Right lobe of liver (tissue), 4 donors: ENCODE measurements at regions not wholly inside any gene's neighbourhood (a gene's known extent, or its start where the extent isn't known, plus 50 kb on each side); places are given as distances from the start of the nearest gene placed in this dataset.

Experiments
- POLR2A ChIP-seq: fragments of 450-650 bp; IDR thresholded peaks from one replicate; pipeline ENCODE4 v1.6.1; 2017; ENCODE audit warnings: antibody characterized with exemption, mild to moderate bottlenecking
- TF ChIP-seq, protein P1 (sequence below), 4 donors: fragments of 200-600 bp in 3 of 4; fragments of 450-650 bp in 1 of 4; IDR thresholded peaks; one replicate each; pipeline versions ENCODE4 v1.5.1 to v1.8.0; 2016 to 2022; ENCODE audit warnings: antibody characterized with exemption in 4 of 4, mild to moderate bottlenecking in 2 of 4
- donor health status: DM: no; HTN: no; CAD: no.
- donor health status: DM: no; HTN: no; CAD: no.
- donor health status: DM: no; HTN: yes; CAD: no.

DNA sequence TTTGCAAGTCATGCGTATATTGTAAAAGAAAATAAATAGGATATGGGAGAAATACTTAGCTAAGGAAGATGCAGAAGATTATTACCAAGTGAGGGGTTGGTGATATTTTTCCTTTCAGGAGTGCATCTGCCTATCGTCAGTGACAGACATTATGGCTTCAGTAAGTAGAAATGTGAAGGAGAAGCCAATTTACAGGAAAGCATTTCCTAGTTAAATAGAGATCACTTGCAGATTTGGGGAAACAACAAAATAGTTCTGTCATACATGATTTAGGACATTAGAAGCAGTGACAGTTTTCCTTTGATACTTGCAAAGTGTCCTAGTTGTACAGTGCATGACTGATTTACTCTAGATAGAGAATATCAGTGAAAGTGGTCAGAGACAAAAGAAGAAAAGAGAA, 747.8 kb upstream of the KLHL1 start:
- TF ChIP-seq POLR2A: no peak
- TF ChIP-seq, protein P1, sequence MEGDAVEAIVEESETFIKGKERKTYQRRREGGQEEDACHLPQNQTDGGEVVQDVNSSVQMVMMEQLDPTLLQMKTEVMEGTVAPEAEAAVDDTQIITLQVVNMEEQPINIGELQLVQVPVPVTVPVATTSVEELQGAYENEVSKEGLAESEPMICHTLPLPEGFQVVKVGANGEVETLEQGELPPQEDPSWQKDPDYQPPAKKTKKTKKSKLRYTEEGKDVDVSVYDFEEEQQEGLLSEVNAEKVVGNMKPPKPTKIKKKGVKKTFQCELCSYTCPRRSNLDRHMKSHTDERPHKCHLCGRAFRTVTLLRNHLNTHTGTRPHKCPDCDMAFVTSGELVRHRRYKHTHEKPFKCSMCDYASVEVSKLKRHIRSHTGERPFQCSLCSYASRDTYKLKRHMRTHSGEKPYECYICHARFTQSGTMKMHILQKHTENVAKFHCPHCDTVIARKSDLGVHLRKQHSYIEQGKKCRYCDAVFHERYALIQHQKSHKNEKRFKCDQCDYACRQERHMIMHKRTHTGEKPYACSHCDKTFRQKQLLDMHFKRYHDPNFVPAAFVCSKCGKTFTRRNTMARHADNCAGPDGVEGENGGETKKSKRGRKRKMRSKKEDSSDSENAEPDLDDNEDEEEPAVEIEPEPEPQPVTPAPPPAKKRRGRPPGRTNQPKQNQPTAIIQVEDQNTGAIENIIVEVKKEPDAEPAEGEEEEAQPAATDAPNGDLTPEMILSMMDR (IDR thresholded peaks at IDR 0.05): no peak
